Spleen (tissue), 11 donors: ENCODE measurements at regions not wholly inside any gene's neighbourhood (a gene's known extent, or its start where the extent isn't known, plus 50 kb on each side); places are given as distances from the start of the nearest gene placed in this dataset.

Source experiments
- DNase-seq: peaks from one replicate; pipeline ENCODE4 v3.0.0-alpha.2; 2020
- H3K27ac ChIP-seq, 8 donors: fragments of 200-600 bp; sonication (generic) in 7 of 8; 1 replicate in 4 of 8; 2 replicates in 4 of 8; pipeline versions ENCODE4 v1.5.0 to v1.8.0; 2016 to 2021; ENCODE audit warnings: inconsistent platforms in 4 of 8, mild to moderate bottlenecking in 4 of 8, moderate library complexity in 1 of 8
- H3K27me3 ChIP-seq, 7 donors: fragments of 200-600 bp; sonication (generic) in 6 of 7; replicated peaks in 1 of 7; 1 replicate in 4 of 7; 2 replicates in 3 of 7; pipeline versions ENCODE4 v1.5.0 to v1.8.0; 2016 to 2021; ENCODE audit warnings: inconsistent platforms in 3 of 7, mild to moderate bottlenecking in 1 of 7
- H3K36me3 ChIP-seq, 6 donors: fragments of 200-600 bp; sonication (generic) in 5 of 6; 1 replicate in 4 of 6; 2 replicates in 2 of 6; pipeline versions ENCODE4 v1.5.0 to v1.8.0; 2016 to 2021; ENCODE audit warnings: inconsistent platforms in 2 of 6
- H3K4me1 ChIP-seq, 6 donors: fragments of 200-600 bp; sonication (generic) in 5 of 6; 1 replicate in 3 of 6; 2 replicates in 3 of 6; pipeline versions ENCODE4 v1.5.0 to v1.8.0; 2016 to 2021; ENCODE audit warnings: inconsistent platforms in 3 of 6
- H3K4me3 ChIP-seq, 8 donors: fragments of 200-600 bp; sonication (generic) in 7 of 8; 1 replicate in 4 of 8; 2 replicates in 4 of 8; pipeline versions ENCODE4 v1.5.0 to v1.8.0; 2016 to 2021; ENCODE audit warnings: inconsistent platforms in 4 of 8, mild to moderate bottlenecking in 4 of 8, moderate library complexity in 2 of 8
- H3K9me3 ChIP-seq, 8 donors: fragments of 200-600 bp; sonication (generic) in 7 of 8; 1 replicate in 4 of 8; 2 replicates in 4 of 8; pipeline versions ENCODE4 v1.5.0 to v1.8.0; 2016 to 2021; ENCODE audit warnings: inconsistent platforms in 4 of 8
- POLR2A ChIP-seq, 3 donors: fragments of 450-650 bp; IDR thresholded peaks; one replicate each; pipeline ENCODE4 v1.5.1; 2017; ENCODE audit warnings: antibody characterized with exemption in 3 of 3, mild to moderate bottlenecking in 1 of 3
- POLR2AphosphoS5 ChIP-seq, 3 donors: sonication (generic); formaldehyde crosslinking; IDR thresholded peaks; one replicate each; pipeline ENCODE4 v1.5.1; 2017; ENCODE audit warnings: antibody characterized with exemption in 3 of 3
- WGBS, 5 donors: extraction: QIAGEN DNeasy Blood & Tissue Kit in 3 of 5; methylation state at CpG; one replicate each; pipeline versions ENCODE4 v1.1.5 to v1.1.7; 2013 to 2018; 5-methylcytosine and 5-hydroxymethylcytosine counted together
- intact Hi-C: fragments of 100-400 bp; cut with DNase I; formaldehyde crosslinking; loops from one replicate; pipeline ENCODE4 v1.15.0; 2023; ENCODE audit warnings: low total_unique reads
- TF ChIP-seq, protein P1 (sequence below), 11 experiments: fragments of 200-600 bp in 7 of 11; fragments of 450-650 bp in 4 of 11; sonication (generic) in 4 of 11; IDR thresholded peaks in 8 of 11; conservative IDR thresholded peaks in 3 of 11; 1 replicate in 7 of 11; 2 replicates in 4 of 11; pipeline versions ENCODE4 v1.4.0 to v1.8.0; 2016 to 2021; ENCODE audit warnings: antibody characterized with exemption in 11 of 11, inconsistent platforms in 4 of 11, mild to moderate bottlenecking in 1 of 11
- donor health status: healthy with polysubstance abuse.
- donor health status: DM: no; HTN: no; CAD: no; lungs with moderate emphysema.
- donor health status: DM: no; HTN: no; CAD: no.
- donor health status: Bipolar disorder and iron deficiency.
- donor health status: healthy.
- donor health status: DM: no; HTN: no; CAD: no.
- donor health status: DM: yes; HTN: yes; CAD: no.

DNA sequence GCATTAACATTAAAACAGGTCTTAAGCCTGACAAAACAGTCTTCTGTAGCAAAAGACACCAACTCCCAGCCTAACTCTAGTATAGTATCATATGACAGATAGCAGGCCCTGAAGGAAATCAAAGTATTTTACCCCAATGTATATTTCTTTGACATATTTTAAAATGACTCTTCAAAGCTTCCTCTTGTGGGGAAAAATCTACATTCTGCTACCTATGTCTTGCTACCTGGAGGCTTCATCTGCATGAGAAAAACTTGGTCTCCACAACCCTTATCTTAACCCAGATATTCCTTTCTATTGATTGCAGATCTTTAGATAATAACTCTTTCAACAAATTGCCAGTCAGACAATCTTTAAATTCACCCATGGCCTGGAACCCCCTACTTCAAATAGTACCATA, 1620.4 kb downstream of the PCDH7 start:
- Histone ChIP-seq H3K4me3 (no peak overlapping the region), H3K27ac (no peak overlapping the region), H3K27me3 (no peaks in the 10 kb centered on the region), H3K9me3 (peaks cover 0 to 2% (median 0%) of the 10 kb centered on the region in 8 donors), H3K36me3 (no peaks in the 10 kb centered on the region), H3K4me1 (no peaks in the 10 kb centered on the region)
- TF ChIP-seq, protein P1, sequence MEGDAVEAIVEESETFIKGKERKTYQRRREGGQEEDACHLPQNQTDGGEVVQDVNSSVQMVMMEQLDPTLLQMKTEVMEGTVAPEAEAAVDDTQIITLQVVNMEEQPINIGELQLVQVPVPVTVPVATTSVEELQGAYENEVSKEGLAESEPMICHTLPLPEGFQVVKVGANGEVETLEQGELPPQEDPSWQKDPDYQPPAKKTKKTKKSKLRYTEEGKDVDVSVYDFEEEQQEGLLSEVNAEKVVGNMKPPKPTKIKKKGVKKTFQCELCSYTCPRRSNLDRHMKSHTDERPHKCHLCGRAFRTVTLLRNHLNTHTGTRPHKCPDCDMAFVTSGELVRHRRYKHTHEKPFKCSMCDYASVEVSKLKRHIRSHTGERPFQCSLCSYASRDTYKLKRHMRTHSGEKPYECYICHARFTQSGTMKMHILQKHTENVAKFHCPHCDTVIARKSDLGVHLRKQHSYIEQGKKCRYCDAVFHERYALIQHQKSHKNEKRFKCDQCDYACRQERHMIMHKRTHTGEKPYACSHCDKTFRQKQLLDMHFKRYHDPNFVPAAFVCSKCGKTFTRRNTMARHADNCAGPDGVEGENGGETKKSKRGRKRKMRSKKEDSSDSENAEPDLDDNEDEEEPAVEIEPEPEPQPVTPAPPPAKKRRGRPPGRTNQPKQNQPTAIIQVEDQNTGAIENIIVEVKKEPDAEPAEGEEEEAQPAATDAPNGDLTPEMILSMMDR (IDR thresholded peaks at IDR 0.05 in 8 of 11, conservative IDR thresholded peaks at IDR 0.05 in 3 of 11): no peak
- TF ChIP-seq POLR2AphosphoS5 (IDR thresholded peaks at IDR 0.05) (no peak), POLR2A (IDR thresholded peaks at IDR 0.05) (no peak)
- intact Hi-C loops: no loop called here
- no peak for DNase-seq

GRCh38 chr4:32341342-32341741, 1621.2 kb downstream of the PCDH7 start:
- Histone ChIP-seq H3K9me3 (peaks cover 0 to 8% (median 0%) of the 10 kb centered on the region in 8 donors), H3K4me3 (no peak overlapping the region), H3K27me3 (no peaks in the 10 kb centered on the region), H3K27ac (no peak overlapping the region), H3K36me3 (no peaks in the 10 kb centered on the region), H3K4me1 (no peaks in the 10 kb centered on the region)
- WGBS, 5 donors: 75 to 87% (median 82%) methylated on average over 1 of the region's 1 CpG
- TF ChIP-seq POLR2AphosphoS5 (IDR thresholded peaks at IDR 0.05): no peak
- TF ChIP-seq POLR2A (IDR thresholded peaks at IDR 0.05): no peak
- TF ChIP-seq, protein P1 (IDR thresholded peaks at IDR 0.05 in 8 of 11, conservative IDR thresholded peaks at IDR 0.05 in 3 of 11): no peak
- intact Hi-C loops: no loop called here
- DNase-seq: no peak

GRCh38 chr4:32342054-32342453, 1621.9 kb downstream of the PCDH7 start:
- DNase-seq: no peak
- Histone ChIP-seq H3K36me3 (no peaks in the 10 kb centered on the region), H3K27ac (no peak overlapping the region), H3K4me3 (no peak overlapping the region), H3K9me3 (peaks cover 0 to 8% (median 0%) of the 10 kb centered on the region in 8 donors), H3K27me3 (no peaks in the 10 kb centered on the region), H3K4me1 (no peaks in the 10 kb centered on the region)
- TF ChIP-seq POLR2AphosphoS5 (IDR thresholded peaks at IDR 0.05) (no peak), POLR2A (IDR thresholded peaks at IDR 0.05) (no peak)
- TF ChIP-seq, protein P1 (IDR thresholded peaks at IDR 0.05 in 8 of 11, conservative IDR thresholded peaks at IDR 0.05 in 3 of 11): no peak
- intact Hi-C loops: no loop called here

GRCh38 chr4:32349026-32349425, 1628.9 kb downstream of the PCDH7 start:
- Histone ChIP-seq H3K9me3 (peaks cover 0 to 8% (median 0%) of the 10 kb centered on the region in 8 donors), H3K27me3 (no peaks in the 10 kb centered on the region), H3K36me3 (no peaks in the 10 kb centered on the region), H3K27ac (no peak overlapping the region), H3K4me1 (no peaks in the 10 kb centered on the region), H3K4me3 (no peak overlapping the region)
- no peak for DNase-seq
- TF ChIP-seq, protein P1 (IDR thresholded peaks at IDR 0.05 in 8 of 11, conservative IDR thresholded peaks at IDR 0.05 in 3 of 11): no peak
- no peak for TF ChIP-seq POLR2A (IDR thresholded peaks at IDR 0.05)
- WGBS, 5 donors: 75 to 89% (median 86%) methylated on average over 4 of the region's 4 CpGs
- intact Hi-C loops: no loop called here
